Activated T-cell treated with anti-CD3 and anti-CD28 coated beads, Interleukin-2, amount 50 U/mL, for 24 hours (primary cell): ENCODE measurements at regions not wholly inside any gene's neighbourhood (a gene's known extent, or its start where the extent isn't known, plus 50 kb on each side); places are given as distances from the start of the nearest gene placed in this dataset.
"Not testable (repeated sequence)": the region's sequence is repeated elsewhere in the genome, so short reads cannot be mapped to it uniquely, and the experiment has no call there.

Experiments used
- DNase-seq: peaks from one replicate; pipeline ENCODE4 v3.0.0-alpha.2; 2020
- H3K27ac Mint-ChIP-seq: 2 replicates; pipeline ENCODE4 v1.8.0; 2020; ENCODE audit warnings: mild to moderate bottlenecking, mixed read lengths
- H3K27me3 Mint-ChIP-seq: 2 replicates; pipeline ENCODE4 v1.8.0; 2020; ENCODE audit warnings: mixed read lengths
- H3K36me3 Mint-ChIP-seq: 2 replicates; pipeline ENCODE4 v1.8.0; 2020; ENCODE audit warnings: low read depth, mixed read lengths
- H3K4me1 Mint-ChIP-seq: 2 replicates; pipeline ENCODE4 v1.8.0; 2020; ENCODE audit warnings: low read depth, mixed read lengths
- H3K4me3 Mint-ChIP-seq: 2 replicates; pipeline ENCODE4 v1.8.0; 2020; ENCODE audit warnings: mild to moderate bottlenecking, moderate library complexity, mixed read lengths
- H3K9me3 Mint-ChIP-seq: 2 replicates; pipeline ENCODE4 v1.8.0; 2020; ENCODE audit warnings: mixed read lengths

DNA sequence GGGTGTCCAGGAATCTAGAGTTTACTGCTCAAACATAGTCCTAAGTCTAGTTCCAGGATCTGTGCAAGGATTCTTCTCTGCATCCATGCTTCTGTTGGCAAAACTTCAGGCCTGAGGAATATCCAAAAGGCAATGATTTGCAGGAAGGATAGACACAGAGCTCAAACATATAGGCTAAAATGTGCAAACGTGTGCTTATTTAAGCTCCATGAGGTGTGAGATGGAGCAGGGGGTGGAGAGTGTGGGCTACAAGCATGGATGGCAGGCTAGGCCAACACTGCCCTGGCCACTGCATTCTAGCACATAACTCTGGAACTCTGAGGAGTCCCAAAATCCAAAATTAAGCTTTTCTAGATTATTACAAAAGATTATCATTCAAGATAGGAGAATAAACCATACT is 301.1 kb downstream of the PAX3 start:
- Mint-ChIP-seq H3K27ac (no peak overlapping the region), H3K4me3 (no peak overlapping the region), H3K9me3 (no peaks in the 10 kb centered on the region)

DNA sequence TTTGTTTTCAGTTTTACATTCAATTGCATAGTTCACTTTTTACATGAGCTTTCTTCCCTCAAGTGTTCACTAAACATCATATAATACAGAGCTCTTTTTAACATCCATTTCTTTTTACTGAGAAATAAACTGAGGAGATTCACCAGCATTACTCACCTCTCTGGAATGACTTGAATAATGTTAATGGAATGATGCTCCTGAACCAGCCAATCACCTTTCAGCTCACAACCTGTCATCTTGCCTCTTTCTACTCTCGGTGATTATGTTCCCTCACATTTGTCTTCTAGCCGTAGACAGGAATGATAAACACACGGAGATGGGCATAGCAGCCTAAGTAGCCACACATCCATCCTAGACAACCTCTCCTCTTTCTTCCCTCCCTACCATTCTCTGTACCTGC is 301.7 kb downstream of the PAX3 start:
- no peak for DNase-seq
- H3K36me3 Mint-ChIP-seq: no peaks in the 10 kb centered on the region
- H3K4me1 Mint-ChIP-seq: no peaks in the 10 kb centered on the region
- no peak overlapping the region for H3K27ac Mint-ChIP-seq
- no peaks in the 10 kb centered on the region for H3K27me3 Mint-ChIP-seq
- H3K9me3 Mint-ChIP-seq: no peaks in the 10 kb centered on the region
- H3K4me3 Mint-ChIP-seq: no peak overlapping the region

More for the DNA sequence above, 301.1 kb downstream of the PAX3 start:
- DNase-seq: no peak
- Mint-ChIP-seq H3K36me3 (no peaks in the 10 kb centered on the region), H3K27me3 (no peaks in the 10 kb centered on the region), H3K4me1 (no peaks in the 10 kb centered on the region)

- Mint-ChIP-seq H3K4me1 (no peaks in the 10 kb centered on the region), H3K4me3 (no peak overlapping the region), H3K27me3 (no peaks in the 10 kb centered on the region), H3K36me3 (no peaks in the 10 kb centered on the region), H3K9me3 (peaks cover 2% of the 10 kb centered on the region), H3K27ac (no peak overlapping the region)
- DNase-seq: no peak
These were observed 303.9 kb downstream of the PAX3 start for GRCh38 chr2:221994926-221995325.

GRCh38 chr2:221984376-221984775 is 314.4 kb downstream of the PAX3 start:
- H3K9me3 Mint-ChIP-seq, H3K4me1 Mint-ChIP-seq, H3K27me3 Mint-ChIP-seq, H3K36me3 Mint-ChIP-seq, H3K4me3 Mint-ChIP-seq, H3K27ac Mint-ChIP-seq, DNase-seq: not testable (repeated sequence)

DNA sequence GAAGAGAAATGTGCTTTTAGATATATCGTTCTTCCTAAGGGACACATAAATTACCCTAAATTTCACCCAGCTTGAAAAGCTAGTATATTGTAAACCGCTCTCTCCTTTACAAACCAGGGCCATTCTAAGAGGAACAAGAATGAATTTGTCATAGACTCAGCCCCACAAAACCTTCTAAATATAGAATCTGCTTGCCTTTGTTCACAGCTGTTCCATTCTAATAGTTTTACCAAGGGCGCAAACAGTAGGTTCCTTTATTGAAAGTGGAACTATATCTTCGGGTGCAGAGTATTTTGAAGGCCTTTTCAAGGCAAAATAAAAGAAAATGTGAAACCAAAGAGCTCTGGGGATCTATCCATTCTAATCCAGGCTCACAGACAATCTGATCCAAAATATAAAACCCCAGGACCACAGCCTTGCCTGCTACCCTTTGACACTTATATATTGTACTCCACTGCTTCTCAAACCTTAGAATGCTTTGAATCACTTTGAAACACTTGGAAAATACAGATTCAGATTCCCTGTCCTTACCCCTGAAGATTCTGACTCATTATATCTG is 316.8 kb downstream of the PAX3 start:
- Mint-ChIP-seq H3K9me3 (no peaks in the 10 kb centered on the region), H3K27ac (no peak overlapping the region), H3K27me3 (peaks cover 2% of the 10 kb centered on the region), H3K4me1 (no peaks in the 10 kb centered on the region), H3K4me3 (no peak overlapping the region), H3K36me3 (no peaks in the 10 kb centered on the region)
- no peak for DNase-seq

GRCh38 chr2:221975151-221975550 is 323.6 kb downstream of the PAX3 start:
- Mint-ChIP-seq H3K27ac (no peak overlapping the region), H3K9me3 (no peaks in the 10 kb centered on the region), H3K27me3 (peaks cover 3% of the 10 kb centered on the region), H3K36me3 (no peaks in the 10 kb centered on the region), H3K4me1 (no peaks in the 10 kb centered on the region), H3K4me3 (no peak overlapping the region)
- DNase-seq: no peak

DNA sequence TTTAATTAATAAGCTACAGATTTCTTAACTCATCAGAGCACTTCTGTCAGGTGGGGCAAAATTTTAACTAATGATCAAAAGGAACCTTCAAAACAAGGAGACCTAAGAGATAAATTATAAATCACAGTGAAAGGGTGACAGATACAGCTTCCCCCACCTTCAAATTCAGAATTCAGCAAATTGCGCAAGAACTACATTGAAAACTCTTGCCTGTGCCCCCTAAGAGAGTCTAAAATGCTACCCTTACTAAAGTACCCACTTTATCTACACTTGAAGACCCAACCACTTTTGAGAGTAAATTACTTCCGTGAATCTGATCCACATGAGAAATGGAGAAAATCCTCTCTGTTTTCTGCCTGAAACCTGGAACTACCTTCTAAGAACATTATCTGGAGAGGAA is 324.9 kb downstream of the PAX3 start:
- H3K9me3 Mint-ChIP-seq: no peaks in the 10 kb centered on the region
- DNase-seq: no peak
- H3K36me3 Mint-ChIP-seq: no peaks in the 10 kb centered on the region
- no peaks in the 10 kb centered on the region for H3K4me1 Mint-ChIP-seq
- no peak overlapping the region for H3K4me3 Mint-ChIP-seq
- H3K27ac Mint-ChIP-seq: no peak overlapping the region
- H3K27me3 Mint-ChIP-seq: peaks cover 3% of the 10 kb centered on the region

- Mint-ChIP-seq H3K9me3 (no peaks in the 10 kb centered on the region), H3K27me3 (peaks cover 3% of the 10 kb centered on the region), H3K4me1 (no peaks in the 10 kb centered on the region), H3K4me3 (no peak overlapping the region), H3K36me3 (no peaks in the 10 kb centered on the region), H3K27ac (no peak overlapping the region)
- DNase-seq: no peak
These were observed 325.3 kb downstream of the PAX3 start for GRCh38 chr2:221973502-221973901.

DNA sequence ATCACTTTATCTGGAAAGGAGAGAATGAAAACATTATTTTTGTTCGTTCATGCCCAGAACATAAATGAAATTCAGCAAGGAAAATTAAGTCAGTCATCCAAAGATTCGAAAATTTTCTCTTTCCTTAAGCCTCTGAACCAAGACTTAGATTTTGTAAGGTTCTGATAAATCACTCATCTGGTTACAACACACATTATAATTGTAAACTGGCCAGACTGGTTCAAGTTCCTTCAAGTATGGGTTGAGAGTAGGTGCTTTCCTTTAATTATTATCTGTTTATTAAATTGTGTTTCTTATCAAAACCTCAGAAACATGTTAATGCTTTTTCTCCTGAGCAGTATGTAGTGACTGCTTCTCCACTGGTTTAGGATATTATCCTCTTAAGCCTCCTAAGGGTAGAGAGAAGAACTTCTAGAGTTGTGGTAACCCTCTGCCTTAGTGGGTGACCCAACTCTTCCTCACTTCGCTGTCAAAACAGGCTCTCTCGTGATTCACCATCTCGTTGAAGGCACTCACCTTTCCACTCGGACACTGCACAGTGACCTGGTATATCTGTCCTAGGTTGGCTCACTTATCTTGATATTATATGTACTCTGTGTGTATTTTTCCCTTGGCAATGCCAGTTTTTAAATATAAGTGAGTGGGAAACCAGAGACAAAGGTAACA is 325.9 kb downstream of the PAX3 start:
- no peaks in the 10 kb centered on the region for H3K36me3 Mint-ChIP-seq
- H3K4me3 Mint-ChIP-seq: no peak overlapping the region
- DNase-seq: no peak
- H3K9me3 Mint-ChIP-seq: no peaks in the 10 kb centered on the region
- H3K4me1 Mint-ChIP-seq: no peaks in the 10 kb centered on the region
- H3K27me3 Mint-ChIP-seq: peaks cover 3% of the 10 kb centered on the region
- no peak overlapping the region for H3K27ac Mint-ChIP-seq

GRCh38 chr2:221970389-221970788 is 328.4 kb downstream of the PAX3 start:
- Mint-ChIP-seq H3K27ac (no peak overlapping the region), H3K4me1 (no peaks in the 10 kb centered on the region), H3K27me3 (peaks cover 3% of the 10 kb centered on the region), H3K4me3 (no peak overlapping the region), H3K9me3 (no peaks in the 10 kb centered on the region), H3K36me3 (no peaks in the 10 kb centered on the region)
- DNase-seq: no peak

DNA sequence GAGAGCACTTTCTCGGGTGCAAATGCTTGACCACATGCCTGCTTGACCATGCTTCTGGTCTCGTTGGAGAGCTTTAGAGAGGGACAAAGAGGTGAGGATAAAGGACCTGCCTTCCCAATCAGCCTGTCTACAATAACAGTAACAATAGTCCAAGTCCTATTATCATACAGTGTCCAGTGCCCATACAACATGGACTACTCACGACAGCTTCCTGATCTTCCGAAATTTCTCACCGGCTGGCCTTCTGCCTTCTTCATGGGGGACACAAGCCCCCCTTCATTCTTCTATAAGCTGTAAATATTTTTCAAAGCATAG is 329.0 kb downstream of the PAX3 start:
- H3K4me1 Mint-ChIP-seq: no peaks in the 10 kb centered on the region
- no peak for DNase-seq
- no peaks in the 10 kb centered on the region for H3K36me3 Mint-ChIP-seq
- H3K27me3 Mint-ChIP-seq: peaks cover 3% of the 10 kb centered on the region
- no peak overlapping the region for H3K4me3 Mint-ChIP-seq
- no peak overlapping the region for H3K27ac Mint-ChIP-seq
- H3K9me3 Mint-ChIP-seq: no peaks in the 10 kb centered on the region

DNA sequence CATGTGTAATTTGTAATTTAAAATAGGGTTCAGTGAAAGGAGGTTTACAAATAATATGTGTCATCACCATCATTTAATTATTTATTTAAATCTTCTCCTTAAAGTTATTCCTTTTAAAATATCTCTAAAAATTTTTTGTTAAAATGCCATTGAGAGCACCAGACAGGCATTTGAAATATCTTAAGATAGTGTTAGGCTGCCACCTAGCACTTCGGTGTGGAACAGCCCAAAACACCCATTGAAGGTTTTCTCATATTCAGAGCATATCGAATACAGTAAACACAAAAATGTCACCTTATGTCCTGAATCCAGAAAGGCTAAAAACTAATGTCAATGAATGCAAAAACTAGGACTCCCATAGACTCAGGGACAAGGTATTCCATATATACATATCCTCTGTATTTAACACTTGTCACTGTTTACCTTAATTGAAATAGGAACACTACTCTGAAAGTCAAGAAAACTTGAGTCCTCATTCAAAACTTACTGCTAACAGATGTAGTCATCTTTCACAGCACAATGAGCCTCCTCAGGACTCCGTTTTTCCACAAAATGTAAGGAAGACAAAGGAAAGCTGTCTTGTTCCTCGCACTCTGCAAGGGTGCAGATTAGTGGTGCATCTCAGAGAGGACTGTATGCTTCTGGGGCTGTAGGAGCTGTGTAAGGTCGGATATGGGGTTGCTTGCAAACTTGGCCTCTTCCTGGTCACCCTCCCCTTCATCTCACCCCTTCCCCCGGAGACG is 329.5 kb downstream of the PAX3 start:
- Mint-ChIP-seq H3K4me1 (no peaks in the 10 kb centered on the region), H3K4me3 (no peak overlapping the region), H3K9me3 (no peaks in the 10 kb centered on the region)

GRCh38 chr2:221962186-221962585 is 336.6 kb downstream of the PAX3 start:
- H3K27ac Mint-ChIP-seq: no peak overlapping the region
- no peak for DNase-seq
- peaks cover 2% of the 10 kb centered on the region for H3K27me3 Mint-ChIP-seq
- no peaks in the 10 kb centered on the region for H3K9me3 Mint-ChIP-seq
- no peaks in the 10 kb centered on the region for H3K4me1 Mint-ChIP-seq
- no peak overlapping the region for H3K4me3 Mint-ChIP-seq
- no peaks in the 10 kb centered on the region for H3K36me3 Mint-ChIP-seq

More for the DNA sequence above, 329.5 kb downstream of the PAX3 start:
- Mint-ChIP-seq H3K36me3 (no peaks in the 10 kb centered on the region), H3K27ac (no peak overlapping the region), H3K27me3 (peaks cover 3% of the 10 kb centered on the region)
- no peak for DNase-seq

DNA sequence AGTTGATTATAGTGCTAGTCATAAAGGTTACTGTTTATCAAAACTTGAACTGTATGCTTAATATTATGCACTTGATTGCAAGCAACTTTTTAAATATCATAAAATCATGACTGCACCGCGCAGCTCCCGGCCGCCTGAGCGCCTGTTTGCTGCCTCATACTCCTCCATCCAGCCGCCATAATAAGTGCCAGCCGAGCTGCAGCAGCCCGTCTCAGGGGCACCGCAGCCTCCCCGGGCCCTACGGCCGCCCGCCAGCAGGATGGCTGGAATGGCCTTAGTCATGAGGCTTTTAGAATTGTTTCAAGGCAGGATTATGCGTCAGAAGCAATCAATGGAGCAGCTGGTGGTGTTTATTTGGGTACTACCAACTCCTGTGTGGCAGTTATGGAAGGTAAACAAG is 337.2 kb downstream of the PAX3 start:
- Mint-ChIP-seq H3K4me1 (no peaks in the 10 kb centered on the region), H3K36me3 (no peaks in the 10 kb centered on the region), H3K27ac (no peak overlapping the region), H3K9me3 (no peaks in the 10 kb centered on the region), H3K27me3 (peaks cover 2% of the 10 kb centered on the region), H3K4me3 (no peak overlapping the region)
- DNase-seq: no peak

- DNase-seq: no peak
- H3K9me3 Mint-ChIP-seq: no peaks in the 10 kb centered on the region
- H3K27me3 Mint-ChIP-seq: peaks cover 2% of the 10 kb centered on the region
- no peaks in the 10 kb centered on the region for H3K4me1 Mint-ChIP-seq
- H3K27ac Mint-ChIP-seq: no peak overlapping the region
- H3K4me3 Mint-ChIP-seq: no peak overlapping the region
- H3K36me3 Mint-ChIP-seq: no peaks in the 10 kb centered on the region
These were observed 340.6 kb downstream of the PAX3 start for GRCh38 chr2:221958224-221958623.
